Adrenal gland (tissue), 9 donors: ENCODE measurements at regions not wholly inside any gene's neighbourhood (a gene's known extent, or its start where the extent isn't known, plus 50 kb on each side); places are given as distances from the start of the nearest gene placed in this dataset.

Experiments used
- DNase-seq, 7 donors: peaks; one replicate each; pipeline ENCODE4 v3.0.0-alpha.2; 2019 to 2020
- H3K27ac ChIP-seq, 5 donors: fragments of 200-600 bp; sonication (generic) in 4 of 5; 1 replicate in 3 of 5; 2 replicates in 2 of 5; pipeline versions ENCODE4 v1.5.1 to v1.8.0; 2016 to 2020; ENCODE audit warnings: mild to moderate bottlenecking in 1 of 5
- H3K27me3 ChIP-seq: fragments of 200-600 bp; 2 replicates; pipeline ENCODE4 v1.8.0; 2021
- H3K36me3 ChIP-seq, 2 donors: fragments of 200-600 bp; replicated peaks in 1 of 2; 1 replicate in 1 of 2; 2 replicates in 1 of 2; pipeline versions ENCODE4 v1.5.1 to v1.8.0; 2018 to 2022
- H3K4me1 ChIP-seq, 2 donors: fragments of 200-600 bp; replicated peaks in 1 of 2; 1 replicate in 1 of 2; 2 replicates in 1 of 2; pipeline versions ENCODE4 v1.5.1 to v1.8.0; 2018 to 2021
- H3K4me3 ChIP-seq, 4 donors: fragments of 200-600 bp; sonication (generic) in 3 of 4; one replicate each; pipeline ENCODE4 v1.5.1; 2016 to 2018
- H3K9me3 ChIP-seq, 3 donors: fragments of 200-600 bp; sonication (generic) in 1 of 3; replicated peaks in 1 of 3; 1 replicate in 2 of 3; 2 replicates in 1 of 3; pipeline versions ENCODE4 v1.5.1 to v1.8.0; 2016 to 2021
- POLR2A ChIP-seq, 2 donors: fragments of 450-650 bp; IDR thresholded peaks; one replicate each; pipeline ENCODE4 v1.6.1; 2017; ENCODE audit warnings: antibody characterized with exemption in 2 of 2, mild to moderate bottlenecking in 2 of 2, moderate library complexity in 1 of 2
- whole genome bisulfite sequencing, 4 donors: extraction: QIAGEN DNeasy Blood & Tissue Kit in 2 of 4; methylation state at CpG; one replicate each; pipeline versions ENCODE4 v1.1.5 to v1.1.7; 2013 to 2017; 5-methylcytosine and 5-hydroxymethylcytosine counted together
- intact Hi-C, 2 donors: fragments of 100-400 bp; cut with DNase I; formaldehyde crosslinking; loops; one replicate each; pipeline versions ENCODE4 v1.14.1 to v1.15.0; 2022 to 2023
- TF ChIP-seq, protein P1 (sequence below), 6 experiments: fragments of 450-650 bp in 4 of 6; fragments of 200-600 bp in 2 of 6; sonication (generic) in 1 of 6; IDR thresholded peaks; 1 replicate in 5 of 6; 2 replicates in 1 of 6; pipeline versions ENCODE4 v1.5.1 to v1.8.0; 2016 to 2021; ENCODE audit warnings: antibody characterized with exemption in 6 of 6, mild to moderate bottlenecking in 2 of 6, moderate library complexity in 1 of 6
- donor health status: healthy with polysubstance abuse.
- donor health status: Bipolar disorder and iron deficiency.
- donor health status: DM: yes; HTN: yes; CAD: no.
- donor health status: DM: no; HTN: no; CAD: no.
- donor health status: DM: no; HTN: no; CAD: no.

DNA sequence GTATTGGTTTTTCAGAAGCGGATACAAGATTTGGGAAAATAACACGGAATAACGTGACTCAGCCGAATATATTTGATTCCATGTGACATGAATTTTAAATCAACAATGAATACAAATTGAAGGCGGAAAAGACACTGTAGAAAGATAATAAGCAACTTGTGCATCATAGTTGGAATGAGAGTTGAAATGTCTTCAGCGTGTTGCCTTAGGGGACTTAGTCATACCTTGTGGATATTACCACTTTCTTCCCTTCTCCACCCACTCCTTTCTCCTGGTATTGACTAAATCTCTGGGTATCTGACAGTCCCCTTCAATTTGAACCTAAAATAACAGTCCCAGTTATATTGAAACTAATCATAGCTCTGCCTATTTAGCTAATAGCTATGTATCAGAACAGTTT lies 2373.1 kb upstream of the RAG2 start:
- intact Hi-C loops, result no loop called here
- no peak for TF ChIP-seq POLR2A (IDR thresholded peaks at IDR 0.05)
- TF ChIP-seq, protein P1, sequence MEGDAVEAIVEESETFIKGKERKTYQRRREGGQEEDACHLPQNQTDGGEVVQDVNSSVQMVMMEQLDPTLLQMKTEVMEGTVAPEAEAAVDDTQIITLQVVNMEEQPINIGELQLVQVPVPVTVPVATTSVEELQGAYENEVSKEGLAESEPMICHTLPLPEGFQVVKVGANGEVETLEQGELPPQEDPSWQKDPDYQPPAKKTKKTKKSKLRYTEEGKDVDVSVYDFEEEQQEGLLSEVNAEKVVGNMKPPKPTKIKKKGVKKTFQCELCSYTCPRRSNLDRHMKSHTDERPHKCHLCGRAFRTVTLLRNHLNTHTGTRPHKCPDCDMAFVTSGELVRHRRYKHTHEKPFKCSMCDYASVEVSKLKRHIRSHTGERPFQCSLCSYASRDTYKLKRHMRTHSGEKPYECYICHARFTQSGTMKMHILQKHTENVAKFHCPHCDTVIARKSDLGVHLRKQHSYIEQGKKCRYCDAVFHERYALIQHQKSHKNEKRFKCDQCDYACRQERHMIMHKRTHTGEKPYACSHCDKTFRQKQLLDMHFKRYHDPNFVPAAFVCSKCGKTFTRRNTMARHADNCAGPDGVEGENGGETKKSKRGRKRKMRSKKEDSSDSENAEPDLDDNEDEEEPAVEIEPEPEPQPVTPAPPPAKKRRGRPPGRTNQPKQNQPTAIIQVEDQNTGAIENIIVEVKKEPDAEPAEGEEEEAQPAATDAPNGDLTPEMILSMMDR (IDR thresholded peaks at IDR 0.05), result no peak
- WGBS, 4 donors, result 79 to 94% (median 87%) methylated on average over 6 of the region's 6 CpGs

DNA sequence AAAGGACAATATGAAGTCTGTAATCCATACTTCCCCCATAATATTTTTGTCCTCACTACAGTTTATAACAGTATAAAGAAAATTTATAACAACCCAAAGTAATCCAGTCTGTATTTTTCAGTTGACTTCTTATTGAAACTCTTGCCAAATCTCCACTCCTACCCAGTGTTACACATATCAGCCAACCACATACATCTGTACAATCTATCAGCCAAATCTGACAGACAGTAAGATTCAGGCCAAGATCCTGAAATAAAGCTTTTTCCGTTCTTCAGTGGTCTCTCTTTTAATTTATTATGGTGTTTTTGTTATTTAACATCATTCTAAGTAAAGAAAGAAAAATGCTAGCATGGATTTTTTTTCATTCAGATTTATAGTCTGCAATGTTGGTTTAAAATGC lies 2370.9 kb upstream of the RAG2 start:
- intact Hi-C loops, result no loop called here
- no peaks in the 10 kb centered on the region for H3K9me3 ChIP-seq

More for the DNA sequence above, 2373.1 kb upstream of the RAG2 start:
- Histone ChIP-seq H3K27ac (no peak overlapping the region), H3K4me1 (no peaks in the 10 kb centered on the region), H3K9me3 (no peaks in the 10 kb centered on the region), H3K4me3 (no peak overlapping the region), H3K36me3 (no peaks in the 10 kb centered on the region), H3K27me3 (no peaks in the 10 kb centered on the region)
- no peak for DNase-seq

DNA sequence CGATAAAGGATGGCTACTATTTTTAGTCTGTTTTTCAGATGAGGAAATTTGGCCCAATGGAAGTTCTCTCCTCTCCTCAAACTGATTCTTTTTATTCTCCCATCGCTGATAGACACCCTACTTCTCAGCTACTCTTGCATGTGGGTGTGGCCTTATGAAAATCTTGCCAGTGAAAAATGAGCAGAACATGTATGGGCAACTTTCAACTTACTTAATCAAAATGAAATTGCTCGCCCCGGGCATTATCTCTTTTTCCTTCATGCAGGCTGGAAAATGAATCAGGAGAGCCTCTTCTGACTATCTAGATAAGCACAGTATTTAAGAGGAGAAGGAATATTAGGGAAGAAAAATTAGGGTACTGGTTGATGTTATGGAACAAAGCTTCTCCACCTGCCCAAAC lies 2354.7 kb upstream of the RAG2 start:
- intact Hi-C loops, result no loop called here
- no peaks in the 10 kb centered on the region for H3K4me1 ChIP-seq
- peaks cover 0 to 5% (median 0%) of the 10 kb centered on the region in 3 donors for H3K9me3 ChIP-seq
- no peaks in the 10 kb centered on the region for H3K27me3 ChIP-seq
- TF ChIP-seq POLR2A (IDR thresholded peaks at IDR 0.05), result no peak
- TF ChIP-seq, protein P1 (IDR thresholded peaks at IDR 0.05), result no peak
- no peaks in the 10 kb centered on the region for H3K36me3 ChIP-seq
- H3K4me3 ChIP-seq, result no peak overlapping the region
- DNase-seq, result no peak
- H3K27ac ChIP-seq, result no peak overlapping the region
- 82 to 91% (median 84%) methylated on average over 4 of the region's 4 CpGs for WGBS, 4 donors

More for the DNA sequence above, 2370.9 kb upstream of the RAG2 start:
- Histone ChIP-seq H3K4me1 (no peaks in the 10 kb centered on the region), H3K36me3 (no peaks in the 10 kb centered on the region), H3K27me3 (no peaks in the 10 kb centered on the region), H3K27ac (no peak overlapping the region), H3K4me3 (no peak overlapping the region)
- WGBS, 4 donors, result 0 to 4% (median 0%) methylated on average over 1 of the region's 1 CpG
- no peak for DNase-seq
- TF ChIP-seq, protein P1 (IDR thresholded peaks at IDR 0.05), result no peak
- TF ChIP-seq POLR2A (IDR thresholded peaks at IDR 0.05), result no peak

DNA sequence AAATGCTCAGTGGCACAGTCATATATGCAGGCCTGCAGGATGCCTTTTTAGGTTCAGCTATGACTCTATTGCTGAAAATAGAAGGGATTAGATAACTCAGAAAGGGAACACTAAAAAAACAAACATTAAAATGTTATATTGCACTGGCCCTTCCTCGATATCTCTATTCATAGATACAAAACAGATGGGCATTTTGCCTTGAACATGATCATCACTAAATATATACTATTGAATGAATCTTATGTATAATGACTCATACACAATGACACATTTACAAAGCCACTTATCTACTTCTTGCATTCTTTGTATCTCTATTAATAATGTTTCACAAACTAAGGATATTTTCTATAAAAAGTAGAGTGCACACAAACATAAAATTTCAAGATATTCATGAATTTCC lies 2352.8 kb upstream of the RAG2 start:
- Histone ChIP-seq H3K4me1 (no peaks in the 10 kb centered on the region), H3K4me3 (no peak overlapping the region), H3K27ac (no peak overlapping the region), H3K9me3 (peaks cover 0 to 5% (median 4%) of the 10 kb centered on the region in 3 donors), H3K36me3 (no peaks in the 10 kb centered on the region), H3K27me3 (no peaks in the 10 kb centered on the region)
- DNase-seq, result no peak
- intact Hi-C loops, result no loop called here
- WGBS, 4 donors, result 48 to 68% (median 53%) methylated on average over 1 of the region's 1 CpG
- TF ChIP-seq POLR2A (IDR thresholded peaks at IDR 0.05), result no peak
- TF ChIP-seq, protein P1 (IDR thresholded peaks at IDR 0.05), result no peak
